ENCODE measurements at regions not wholly inside any gene's neighbourhood (a gene's known extent, or its start where the extent isn't known, plus 50 kb on each side); places are given as distances from the start of the nearest gene placed in this dataset.

- TF ChIP-seq TEAD4 (IDR thresholded peaks at IDR 0.05) (no peak), FOXM1 (IDR thresholded peaks at IDR 0.05; ENCODE audit: borderline replicate concordance, low read depth) (no peak), EGR1 (IDR thresholded peaks at IDR 0.05) (no peak), CREB1 (IDR thresholded peaks at IDR 0.05; ENCODE audit: low read depth) (no peak), NFIC (IDR thresholded peaks at IDR 0.05) (no peak), USF1 (IDR thresholded peaks at IDR 0.05) (no peak), CEBPB (IDR thresholded peaks at IDR 0.05) (no peak), EP300 (IDR thresholded peaks at IDR 0.05; ENCODE audit: borderline replicate concordance) (no peak)
Observed at GRCh38 chr4:32216502-32216901, 1496.3 kb downstream of the PCDH7 start.

GRCh38 chr4:32219306-32220075 is 1499.3 kb downstream of the PCDH7 start:
- TF ChIP-seq CREB1 (IDR thresholded peaks at IDR 0.05; ENCODE audit: low read depth) = no peak
- TF ChIP-seq TEAD4 (IDR thresholded peaks at IDR 0.05) = no peak
- TF ChIP-seq TAF1 (IDR thresholded peaks at IDR 0.05; ENCODE audit: low read depth) = no peak
- no peak for TF ChIP-seq ZBTB7A (IDR thresholded peaks at IDR 0.05; ENCODE audit: low read depth)
- no peak for TF ChIP-seq USF1 (IDR thresholded peaks at IDR 0.05)
- TF ChIP-seq REST (IDR thresholded peaks at IDR 0.05; ENCODE audit: low read depth) = no peak
- no peak for TF ChIP-seq EGR1 (IDR thresholded peaks at IDR 0.05)
- no peak for TF ChIP-seq NFIC (IDR thresholded peaks at IDR 0.05)
- TF ChIP-seq EP300 (IDR thresholded peaks at IDR 0.05; ENCODE audit: borderline replicate concordance) = no peak
- TF ChIP-seq RAD21 (IDR thresholded peaks at IDR 0.05; ENCODE audit: low read depth) = no peak
- TF ChIP-seq TCF12 (IDR thresholded peaks at IDR 0.05; ENCODE audit: low read depth) = no peak
- no peak for TF ChIP-seq YY1 (IDR thresholded peaks at IDR 0.05; ENCODE audit: low read depth)
- no peak for TF ChIP-seq FOXM1 (IDR thresholded peaks at IDR 0.05; ENCODE audit: borderline replicate concordance, low read depth)
- no peak for TF ChIP-seq CEBPB (IDR thresholded peaks at IDR 0.05)
- no peak for TF ChIP-seq MAX (IDR thresholded peaks at IDR 0.05)

- TF ChIP-seq USF1 (IDR thresholded peaks at IDR 0.05) = no peak
- TF ChIP-seq TEAD4 (IDR thresholded peaks at IDR 0.05) = no peak
- no peak for TF ChIP-seq EP300 (IDR thresholded peaks at IDR 0.05; ENCODE audit: borderline replicate concordance)
- no peak for TF ChIP-seq NFIC (IDR thresholded peaks at IDR 0.05)
- TF ChIP-seq FOXM1 (IDR thresholded peaks at IDR 0.05; ENCODE audit: borderline replicate concordance, low read depth) = no peak
- TF ChIP-seq REST (IDR thresholded peaks at IDR 0.05; ENCODE audit: low read depth) = no peak
- no peak for TF ChIP-seq CREB1 (IDR thresholded peaks at IDR 0.05; ENCODE audit: low read depth)
- TF ChIP-seq YY1 (IDR thresholded peaks at IDR 0.05; ENCODE audit: low read depth) = no peak
- TF ChIP-seq EGR1 (IDR thresholded peaks at IDR 0.05) = no peak
- TF ChIP-seq MAX (IDR thresholded peaks at IDR 0.05) = no peak
- TF ChIP-seq TAF1 (IDR thresholded peaks at IDR 0.05; ENCODE audit: low read depth) = no peak
- TF ChIP-seq RAD21 (IDR thresholded peaks at IDR 0.05; ENCODE audit: low read depth) = no peak
- TF ChIP-seq CEBPB (IDR thresholded peaks at IDR 0.05) = no peak
- no peak for TF ChIP-seq ZBTB7A (IDR thresholded peaks at IDR 0.05; ENCODE audit: low read depth)
- TF ChIP-seq TCF12 (IDR thresholded peaks at IDR 0.05; ENCODE audit: low read depth) = no peak
Observed at GRCh38 chr4:32226204-32226603, 1506.0 kb downstream of the PCDH7 start.

GRCh38 chr4:32226733-32227132 is 1506.6 kb downstream of the PCDH7 start:
- TF ChIP-seq EGR1 (IDR thresholded peaks at IDR 0.05) (no peak), REST (IDR thresholded peaks at IDR 0.05; ENCODE audit: low read depth) (no peak), EP300 (IDR thresholded peaks at IDR 0.05; ENCODE audit: borderline replicate concordance) (no peak), RAD21 (IDR thresholded peaks at IDR 0.05; ENCODE audit: low read depth) (no peak), YY1 (IDR thresholded peaks at IDR 0.05; ENCODE audit: low read depth) (no peak), TCF12 (IDR thresholded peaks at IDR 0.05; ENCODE audit: low read depth) (no peak), TEAD4 (IDR thresholded peaks at IDR 0.05) (no peak), NFIC (IDR thresholded peaks at IDR 0.05) (no peak), CEBPB (IDR thresholded peaks at IDR 0.05) (no peak), MAX (IDR thresholded peaks at IDR 0.05) (no peak), CREB1 (IDR thresholded peaks at IDR 0.05; ENCODE audit: low read depth) (no peak), TAF1 (IDR thresholded peaks at IDR 0.05; ENCODE audit: low read depth) (no peak), FOXM1 (IDR thresholded peaks at IDR 0.05; ENCODE audit: borderline replicate concordance, low read depth) (no peak), ZBTB7A (IDR thresholded peaks at IDR 0.05; ENCODE audit: low read depth) (no peak), USF1 (IDR thresholded peaks at IDR 0.05) (no peak)
